GM06990 (cell line): ENCODE measurements at regions not wholly inside any gene's neighbourhood (a gene's known extent, or its start where the extent isn't known, plus 50 kb on each side); places are given as distances from the start of the nearest gene placed in this dataset.

ENCODE experiments used
- DNase-seq: peaks from one replicate; pipeline ENCODE4 v3.0.0-alpha.2; 2011; ENCODE audit not compliant: insufficient read length; ENCODE audit errors: extremely low read depth
- H3K27me3 ChIP-seq: replicated peaks from 2 replicates; pipeline ENCODE4 v1.6.0; 2011; ENCODE audit warnings: low read length; ENCODE audit not compliant: control insufficient read depth, insufficient read depth
- H3K36me3 ChIP-seq: 2 replicates; pipeline ENCODE4 v1.5.1; 2011; ENCODE audit warnings: low read length; ENCODE audit not compliant: control insufficient read depth, insufficient read depth
- H3K4me3 ChIP-seq: replicated peaks from 2 replicates; pipeline ENCODE4 v1.5.1; 2011; ENCODE audit warnings: low read depth, mild to moderate bottlenecking, control low read depth, low read length
- CTCF ChIP-seq: IDR thresholded peaks from 2 replicates; pipeline ENCODE4 v1.5.1; 2011; ENCODE audit warnings: low read length, control low read depth, mild to moderate bottlenecking, inconsistent platforms; ENCODE audit not compliant: insufficient read depth, poor library complexity, severe bottlenecking

- no peak for TF ChIP-seq CTCF
- Histone ChIP-seq H3K4me3 (peak overlapping the region; percentile 54), H3K27me3 (peaks cover 3% of the 10 kb centered on the region), H3K36me3 (no peaks in the 10 kb centered on the region)
- DNase-seq, result no peak
Measured at GRCh38 chr12:54126696-54127537, 61.9 kb downstream of the SMUG1 start.

GRCh38 chr12:54127538-54128259 is 61.1 kb downstream of the SMUG1 start:
- no peak for TF ChIP-seq CTCF
- no peak for DNase-seq
- no peaks in the 10 kb centered on the region for H3K36me3 ChIP-seq
- peaks cover 3% of the 10 kb centered on the region for H3K27me3 ChIP-seq
- no peak overlapping the region for H3K4me3 ChIP-seq

GRCh38 chr12:54128416-54128815 is 60.4 kb downstream of the SMUG1 start:
- no peak for DNase-seq
- H3K27me3 ChIP-seq, result peaks cover 3% of the 10 kb centered on the region
- H3K4me3 ChIP-seq, result no peak overlapping the region
- no peak for TF ChIP-seq CTCF
- no peaks in the 10 kb centered on the region for H3K36me3 ChIP-seq

GRCh38 chr12:54129028-54129903 is 59.5 kb downstream of the SMUG1 start:
- no peak overlapping the region for H3K4me3 ChIP-seq
- no peaks in the 10 kb centered on the region for H3K36me3 ChIP-seq
- no peak for TF ChIP-seq CTCF
- no peak for DNase-seq
- H3K27me3 ChIP-seq, result peaks cover 3% of the 10 kb centered on the region
